Panc1 (cell line): ENCODE measurements at regions not wholly inside any gene's neighbourhood (a gene's known extent, or its start where the extent isn't known, plus 50 kb on each side); places are given as distances from the start of the nearest gene placed in this dataset.

Source experiments
- ATAC-seq: fragments of 200-7000 bp; cut with Tn5 transposase; 2 replicates; pipeline ENCODE4 v1.9.1; 2020; ENCODE audit warnings: mild to moderate bottlenecking, moderate library complexity
- BruUV-seq: library from RNA; stranded (reverse); fragments of 400-500 nt; replicated peaks from 2 replicates; lab custom pipeline; 2021; lab: Mats Ljungman, UMichigan
- CTCF ChIA-PET: fragments of 300-600 bp; sonication (Branson Sonifier 250); formaldehyde crosslinking; loops from one replicate; lab custom pipeline; 2022; ENCODE audit warnings: antibody characterized with exemption; lab: Charles Lee
- POLR2A ChIA-PET: fragments of 300-600 bp; sonication (Branson Sonifier 250); formaldehyde crosslinking; loops from one replicate; lab custom pipeline; 2022; ENCODE audit warnings: antibody characterized with exemption; lab: Charles Lee
- DNase-seq: peaks from one replicate; pipeline ENCODE4 v3.0.0-alpha.2; 2010; ENCODE audit warnings: low read depth, low spot score
- H3K27ac ChIP-seq: 2 replicates; pipeline ENCODE4 v1.5.1; 2011; ENCODE audit warnings: mild to moderate bottlenecking, low read length, inconsistent platforms
- H3K27me3 ChIP-seq: fragments of 200-500 bp; sonication (Bioruptor generic); 2 replicates; pipeline ENCODE4 v1.6.0; 2014; ENCODE audit warnings: low read length, inconsistent platforms; ENCODE audit not compliant: control insufficient read depth, insufficient read depth
- H3K36me3 ChIP-seq: fragments of 200-500 bp; sonication (Bioruptor generic); 2 replicates; pipeline ENCODE4 v1.5.1; 2014; ENCODE audit warnings: inconsistent platforms, mild to moderate bottlenecking, low read length, moderate library complexity; ENCODE audit not compliant: control insufficient read depth, insufficient read depth
- H3K4me1 ChIP-seq: 2 replicates; pipeline ENCODE4 v1.5.1; 2011; ENCODE audit warnings: inconsistent platforms, mild to moderate bottlenecking, low read length, moderate library complexity; ENCODE audit not compliant: control insufficient read depth, insufficient read depth
- H3K4me3 ChIP-seq, 2 experiments: 2 replicates each; pipeline ENCODE4 v1.5.1; 2011 to 2012; ENCODE audit warnings: low read depth in 2 of 2, low read length in 2 of 2, mild to moderate bottlenecking in 2 of 2, inconsistent platforms in 1 of 2, moderate library complexity in 1 of 2
- H3K9me3 ChIP-seq: fragments of 200-500 bp; sonication (Bioruptor generic); 2 replicates; pipeline ENCODE4 v1.5.1; 2014; ENCODE audit warnings: low read depth, mild to moderate bottlenecking, inconsistent platforms, low read length, moderate library complexity; ENCODE audit not compliant: control insufficient read depth, insufficient read depth
- POLR2AphosphoS5 ChIP-seq: IDR thresholded peaks from 2 replicates; pipeline ENCODE4 v1.6.1; 2012; ENCODE audit warnings: mild to moderate bottlenecking, low read depth, low read length, moderate library complexity
- REST ChIP-seq, 2 experiments: IDR thresholded peaks; 2 replicates each; pipeline ENCODE4 v1.6.1; 2011 to 2012; ENCODE audit warnings: low read depth in 2 of 2, control low read depth in 1 of 2, low read length in 1 of 2, mild to moderate bottlenecking in 1 of 2, moderate library complexity in 1 of 2; ENCODE audit not compliant: insufficient read depth in 1 of 2
- SIN3A ChIP-seq: IDR thresholded peaks from 2 replicates; pipeline ENCODE4 v1.6.1; 2012; ENCODE audit warnings: low read depth, mild to moderate bottlenecking, low read length, moderate library complexity, borderline replicate concordance; ENCODE audit not compliant: insufficient read depth
- TCF7L2 ChIP-seq: IDR thresholded peaks from 2 replicates; pipeline ENCODE4 v1.6.1; 2011; ENCODE audit warnings: mild to moderate bottlenecking, low read depth, low read length, inconsistent platforms
- in situ Hi-C: cut with HindIII; loops from 2 replicates; pipeline ENCODE4 v1.10.0; 2016; ENCODE audit warnings: low sequenced_read_pairs, low pct_unique_long_range_greater_than_20kb
- intact Hi-C: fragments of 100-400 bp; cut with micrococcal nuclease; formaldehyde crosslinking; loops from one replicate; pipeline ENCODE4 v1.10.0; 2022; ENCODE audit not compliant: unreplicated experiment
- TF ChIP-seq, protein P1 (sequence below): fragments of 450-650 bp; IDR thresholded peaks from 2 replicates; pipeline ENCODE4 v1.5.1; 2017; ENCODE audit warnings: mild to moderate bottlenecking

- intact Hi-C loops (no loop called here), in situ Hi-C loops (no loop called here)
- Histone ChIP-seq H3K9me3 (no peaks in the 10 kb centered on the region), H3K4me3 (no peak overlapping the region), H3K36me3 (no peaks in the 10 kb centered on the region), H3K27ac (no peak overlapping the region), H3K27me3 (no peaks in the 10 kb centered on the region), H3K4me1 (no peaks in the 10 kb centered on the region)
- no TSS peak for BruUV-seq
- TF ChIP-seq POLR2AphosphoS5: no peak
- no peak for TF ChIP-seq TCF7L2
- ATAC-seq: no peak
- DNase-seq: no peak
- ChIA-PET POLR2A (interaction anchor here (0.9 kb wide), 1 partner anchor 12 kb away, joined by 4 read pairs; no protein-coding TSS in a partner anchor), CTCF (no interaction called here)
These were observed 65.8 kb upstream of the MED4 start for GRCh38 chr13:48160606-48161278.

GRCh38 chr13:48159826-48160225 lies 64.9 kb upstream of the MED4 start:
- Histone ChIP-seq H3K27me3 (no peaks in the 10 kb centered on the region), H3K4me3 (no peak overlapping the region), H3K27ac (no peak overlapping the region), H3K36me3 (no peaks in the 10 kb centered on the region), H3K4me1 (no peaks in the 10 kb centered on the region), H3K9me3 (no peaks in the 10 kb centered on the region)
- intact Hi-C loops: no loop called here
- TF ChIP-seq REST (IDR thresholded peaks at IDR 0.05; ENCODE audit: insufficient read depth in 1 of 2, low read depth in 2 of 2, low read length in 1 of 2) (no peak), POLR2AphosphoS5 (no peak), TCF7L2 (no peak), SIN3A (no peak)
- TF ChIP-seq, protein P1, sequence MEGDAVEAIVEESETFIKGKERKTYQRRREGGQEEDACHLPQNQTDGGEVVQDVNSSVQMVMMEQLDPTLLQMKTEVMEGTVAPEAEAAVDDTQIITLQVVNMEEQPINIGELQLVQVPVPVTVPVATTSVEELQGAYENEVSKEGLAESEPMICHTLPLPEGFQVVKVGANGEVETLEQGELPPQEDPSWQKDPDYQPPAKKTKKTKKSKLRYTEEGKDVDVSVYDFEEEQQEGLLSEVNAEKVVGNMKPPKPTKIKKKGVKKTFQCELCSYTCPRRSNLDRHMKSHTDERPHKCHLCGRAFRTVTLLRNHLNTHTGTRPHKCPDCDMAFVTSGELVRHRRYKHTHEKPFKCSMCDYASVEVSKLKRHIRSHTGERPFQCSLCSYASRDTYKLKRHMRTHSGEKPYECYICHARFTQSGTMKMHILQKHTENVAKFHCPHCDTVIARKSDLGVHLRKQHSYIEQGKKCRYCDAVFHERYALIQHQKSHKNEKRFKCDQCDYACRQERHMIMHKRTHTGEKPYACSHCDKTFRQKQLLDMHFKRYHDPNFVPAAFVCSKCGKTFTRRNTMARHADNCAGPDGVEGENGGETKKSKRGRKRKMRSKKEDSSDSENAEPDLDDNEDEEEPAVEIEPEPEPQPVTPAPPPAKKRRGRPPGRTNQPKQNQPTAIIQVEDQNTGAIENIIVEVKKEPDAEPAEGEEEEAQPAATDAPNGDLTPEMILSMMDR: no peak
- ChIA-PET POLR2A (no interaction called here), CTCF (no interaction called here)
- in situ Hi-C loops: no loop called here
- DNase-seq (no peak), ATAC-seq (no peak)
- BruUV-seq: no TSS peak

DNA sequence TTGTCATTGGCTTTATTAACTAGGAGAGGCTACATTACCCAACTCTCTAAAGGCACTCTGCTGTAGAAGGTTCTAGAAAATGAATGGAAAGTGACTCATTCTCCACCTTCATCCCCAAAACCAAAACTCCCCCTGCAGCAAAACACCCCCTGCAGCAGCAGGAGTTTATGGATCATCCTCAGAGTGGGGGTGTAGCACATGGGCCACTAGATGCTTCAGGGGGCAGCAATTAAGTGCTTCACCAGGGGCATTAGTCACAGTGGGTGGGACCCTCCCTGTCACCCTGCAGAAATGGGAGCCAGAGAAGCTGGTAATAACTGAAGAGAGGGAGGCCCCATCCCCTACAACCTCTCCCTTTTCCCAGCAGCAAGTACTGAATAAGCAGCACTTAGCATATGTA lies 64.5 kb upstream of the MED4 start:
- Histone ChIP-seq H3K4me3 (no peak overlapping the region), H3K36me3 (no peaks in the 10 kb centered on the region), H3K27ac (no peak overlapping the region), H3K4me1 (no peaks in the 10 kb centered on the region), H3K27me3 (no peaks in the 10 kb centered on the region), H3K9me3 (no peaks in the 10 kb centered on the region)
- intact Hi-C loops (no loop called here), in situ Hi-C loops (no loop called here)
- DNase-seq (no peak), ATAC-seq (no peak)
- TF ChIP-seq SIN3A (no peak), REST (IDR thresholded peaks at IDR 0.05; ENCODE audit: insufficient read depth in 1 of 2, low read depth in 2 of 2, low read length in 1 of 2) (no peak), POLR2AphosphoS5 (no peak), TCF7L2 (no peak)
- TF ChIP-seq, protein P1: no peak
- BruUV-seq: no TSS peak
- ChIA-PET POLR2A (no interaction called here), CTCF (no interaction called here)
